DOHH2 (cell line): ENCODE measurements at regions not wholly inside any gene's neighbourhood (a gene's known extent, or its start where the extent isn't known, plus 50 kb on each side); places are given as distances from the start of the nearest gene placed in this dataset.

Source experiments
- EZH2phosphoT487 ChIP-seq: fragments of 200-600 bp; sonication (generic); IDR thresholded peaks from 2 replicates; pipeline ENCODE4 v1.6.1; 2017; ENCODE audit warnings: borderline replicate concordance, mild to moderate bottlenecking, antibody characterized with exemption, low read length, moderate library complexity, mixed read lengths
- TF ChIP-seq, protein P1 (sequence below): fragments of 200-600 bp; sonication (generic); IDR thresholded peaks from one replicate; pipeline ENCODE4 v1.5.1; 2014; ENCODE audit warnings: antibody characterized with exemption, mild to moderate bottlenecking, low read depth, low read length; ENCODE audit not compliant: poor library complexity, severe bottlenecking

GRCh38 chrX:9131066-9131465 lies 97.1 kb upstream of the FAM9B start:
- TF ChIP-seq, protein P1, sequence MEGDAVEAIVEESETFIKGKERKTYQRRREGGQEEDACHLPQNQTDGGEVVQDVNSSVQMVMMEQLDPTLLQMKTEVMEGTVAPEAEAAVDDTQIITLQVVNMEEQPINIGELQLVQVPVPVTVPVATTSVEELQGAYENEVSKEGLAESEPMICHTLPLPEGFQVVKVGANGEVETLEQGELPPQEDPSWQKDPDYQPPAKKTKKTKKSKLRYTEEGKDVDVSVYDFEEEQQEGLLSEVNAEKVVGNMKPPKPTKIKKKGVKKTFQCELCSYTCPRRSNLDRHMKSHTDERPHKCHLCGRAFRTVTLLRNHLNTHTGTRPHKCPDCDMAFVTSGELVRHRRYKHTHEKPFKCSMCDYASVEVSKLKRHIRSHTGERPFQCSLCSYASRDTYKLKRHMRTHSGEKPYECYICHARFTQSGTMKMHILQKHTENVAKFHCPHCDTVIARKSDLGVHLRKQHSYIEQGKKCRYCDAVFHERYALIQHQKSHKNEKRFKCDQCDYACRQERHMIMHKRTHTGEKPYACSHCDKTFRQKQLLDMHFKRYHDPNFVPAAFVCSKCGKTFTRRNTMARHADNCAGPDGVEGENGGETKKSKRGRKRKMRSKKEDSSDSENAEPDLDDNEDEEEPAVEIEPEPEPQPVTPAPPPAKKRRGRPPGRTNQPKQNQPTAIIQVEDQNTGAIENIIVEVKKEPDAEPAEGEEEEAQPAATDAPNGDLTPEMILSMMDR, result no peak
- TF ChIP-seq EZH2phosphoT487, result no peak
